Inferior parietal cortex (tissue), 1 donor: ENCODE measurements at regions not wholly inside any gene's neighbourhood (a gene's known extent, or its start where the extent isn't known, plus 50 kb on each side); places are given as distances from the start of the nearest gene placed in this dataset.
A peak's percentile ranks its signal among the peaks of the same experiment; 100 is the strongest.

Experiments used
- DNase-seq: peaks from one replicate; pipeline ENCODE4 v3.0.0-alpha.2; 2016; ENCODE audit errors: extremely low spot score

DNA sequence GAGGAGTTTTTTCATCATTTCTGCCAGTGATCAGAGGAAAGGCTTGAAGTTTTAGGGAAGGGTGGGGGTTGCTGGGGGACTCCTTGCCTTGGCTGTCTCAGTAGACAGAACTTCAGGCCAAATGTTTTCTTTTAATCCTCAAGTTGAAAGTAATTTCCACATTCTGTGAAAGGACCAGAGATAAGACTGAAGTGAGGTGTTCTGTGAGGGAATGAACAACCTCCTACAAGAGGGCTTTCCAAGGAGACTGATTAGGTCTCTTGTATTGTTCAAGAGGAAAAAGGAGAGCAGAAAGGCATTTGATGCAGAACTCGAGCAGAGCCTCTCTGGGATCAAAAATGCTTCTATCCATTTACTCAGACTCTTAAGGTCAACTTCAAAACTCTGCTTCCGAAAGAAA, 282.1 kb upstream of the ATP10B start:
- no peak for DNase-seq

DNA sequence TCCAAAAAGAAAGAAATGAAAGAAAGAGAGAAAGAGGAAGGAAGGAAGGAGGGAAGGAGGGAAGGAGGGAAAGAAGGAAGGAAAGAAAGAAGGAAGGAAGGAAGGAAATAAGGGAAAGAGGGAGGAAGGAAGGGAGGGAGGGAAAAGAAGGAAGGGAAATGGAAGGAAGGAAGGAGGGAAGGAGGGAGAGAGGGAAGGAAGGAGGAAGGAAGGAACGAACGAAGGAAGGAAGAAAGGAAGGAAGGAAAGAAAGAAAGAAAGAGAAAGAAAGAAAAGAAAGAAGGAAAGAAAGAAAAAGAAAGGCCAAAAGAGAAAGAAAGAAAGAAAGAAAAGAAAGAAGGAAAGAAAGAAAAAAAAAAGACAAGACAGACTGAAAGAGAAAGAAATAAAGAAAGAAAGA, 263.9 kb upstream of the ATP10B start:
- no peak for DNase-seq

DNA sequence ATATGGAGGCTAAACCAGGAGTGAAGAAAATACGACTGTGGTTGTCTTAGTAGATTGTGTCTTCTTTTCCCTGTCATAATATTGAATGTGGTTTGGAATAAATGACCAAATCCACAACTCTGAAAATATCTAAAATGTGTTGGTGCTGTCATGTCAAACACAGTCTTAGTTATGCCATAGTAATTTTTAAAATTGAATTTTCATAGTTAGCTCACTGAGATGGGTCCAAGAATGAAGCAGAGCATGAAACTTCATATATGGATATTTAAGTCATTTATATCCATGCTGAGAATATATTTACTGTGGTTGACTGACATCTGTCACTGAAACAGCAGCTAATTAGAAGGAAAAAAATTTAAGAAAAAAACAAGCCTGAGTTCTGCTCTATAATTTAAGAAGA, 260.4 kb upstream of the ATP10B start:
- DNase-seq: no peak

DNA sequence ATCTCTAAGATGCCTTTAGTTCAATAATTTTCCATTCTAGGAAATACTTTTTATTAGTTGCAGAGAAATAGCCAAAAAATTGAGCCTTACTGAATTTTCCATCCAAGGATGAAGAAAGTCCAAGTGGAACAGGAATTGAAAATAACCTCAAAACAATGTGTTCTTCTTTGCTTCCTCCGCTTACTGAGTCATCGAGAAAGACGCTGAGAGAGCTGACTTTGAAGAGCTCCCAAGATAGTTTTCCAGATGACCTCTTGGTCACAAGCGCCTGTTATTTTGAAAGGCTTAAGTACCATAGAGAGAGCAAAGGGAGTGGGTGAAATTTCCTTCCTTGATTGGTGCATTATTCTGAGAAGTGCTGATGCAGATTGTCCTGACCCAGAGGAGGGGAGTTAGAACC, 253.5 kb upstream of the ATP10B start:
- DNase-seq: peak; percentile 34

DNA sequence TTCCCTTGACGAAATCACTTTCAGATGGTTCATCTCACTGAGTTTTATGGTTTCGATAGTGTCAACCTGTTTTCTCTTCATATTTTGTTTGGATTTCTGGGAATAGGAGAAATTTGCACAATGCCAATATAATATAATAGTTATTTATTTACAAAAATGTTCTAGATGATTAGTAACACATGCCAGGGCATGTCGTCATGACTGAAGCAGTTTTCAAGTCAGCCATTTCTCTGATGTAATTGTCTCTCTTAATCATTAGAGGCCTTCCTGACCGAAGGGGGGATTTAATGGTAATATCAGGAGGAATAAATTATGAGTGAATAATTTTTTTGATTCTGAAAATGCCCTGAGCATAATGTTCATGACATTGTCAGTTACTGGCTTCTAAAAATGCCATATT, 246.5 kb upstream of the ATP10B start:
- no peak for DNase-seq

DNA sequence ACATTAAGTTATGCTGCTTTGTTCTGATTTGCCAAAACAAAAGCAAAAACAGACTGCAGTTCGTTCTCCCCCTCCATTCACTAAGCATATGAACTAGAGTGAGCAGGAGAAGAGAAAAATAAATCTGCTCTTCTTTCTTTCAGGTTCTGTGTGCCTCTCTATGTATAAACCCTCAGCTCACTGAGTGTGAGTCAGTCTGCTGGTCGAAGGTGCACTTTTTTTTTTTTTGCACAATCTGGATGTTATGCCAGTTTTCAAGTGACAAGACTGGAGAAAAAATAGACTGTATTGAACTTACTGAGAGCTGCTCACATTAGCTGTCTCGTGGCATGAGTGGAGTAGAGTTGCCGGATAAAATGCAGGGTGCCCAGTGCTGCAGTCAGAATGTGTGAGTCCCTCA, 244.6 kb upstream of the ATP10B start:
- no peak for DNase-seq

DNA sequence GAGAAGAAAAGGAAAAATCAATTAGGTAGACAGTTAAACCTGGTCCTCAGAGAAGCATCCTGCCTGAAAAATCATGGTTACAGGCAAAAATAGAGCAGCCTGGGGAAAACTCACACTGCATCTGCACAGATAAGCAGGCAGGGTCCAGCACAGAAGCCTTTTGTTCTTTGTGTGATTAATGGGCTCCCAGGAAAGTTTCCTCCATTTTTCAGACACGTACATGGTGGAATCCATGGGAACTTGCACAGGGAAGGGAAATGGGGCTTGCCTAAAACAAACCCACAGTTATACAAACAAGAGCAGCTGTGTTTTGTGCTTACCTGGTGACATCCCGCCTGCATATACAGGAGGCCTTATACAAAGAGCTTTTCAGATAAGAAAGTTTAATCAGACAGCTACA, 243.9 kb upstream of the ATP10B start:
- no peak for DNase-seq

DNA sequence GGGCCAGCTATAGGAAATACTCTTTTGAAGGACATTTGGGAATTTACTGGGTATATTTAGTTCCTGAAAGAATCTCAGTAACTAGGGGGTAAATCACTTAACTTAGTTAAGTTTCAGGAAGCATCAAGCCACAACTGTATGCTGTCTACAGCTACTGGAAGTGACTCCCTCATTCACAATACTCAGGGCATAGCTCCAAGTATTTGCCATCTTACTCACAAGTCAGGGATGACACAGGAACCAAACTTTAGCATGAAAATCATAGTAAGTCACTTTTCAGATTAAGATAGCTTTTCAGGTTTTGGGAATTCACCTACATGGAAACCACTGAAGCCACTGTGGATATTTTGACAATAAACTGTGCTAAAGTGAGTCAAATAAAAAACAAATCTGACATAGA, 242.4 kb upstream of the ATP10B start:
- no peak for DNase-seq

DNA sequence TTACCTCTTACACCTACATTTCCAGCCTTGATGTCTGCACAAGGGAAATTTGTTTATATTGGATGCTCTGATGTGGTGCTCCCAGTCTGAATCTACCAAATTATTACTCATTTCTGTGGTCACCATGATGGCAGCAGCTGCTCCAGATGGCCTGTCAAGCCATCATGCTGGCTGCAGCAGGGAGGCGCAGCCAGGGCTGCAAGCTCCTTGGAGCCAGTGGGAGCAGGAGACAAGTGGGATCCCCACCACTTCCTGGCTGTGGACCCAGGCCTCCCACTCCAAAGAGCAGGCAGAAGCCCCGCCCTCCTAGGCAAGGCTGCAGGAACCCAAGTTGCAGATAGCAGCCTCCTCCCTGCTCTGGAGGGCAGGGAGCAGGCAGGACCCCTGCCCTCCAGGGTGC, 241.1 kb upstream of the ATP10B start:
- no peak for DNase-seq

DNA sequence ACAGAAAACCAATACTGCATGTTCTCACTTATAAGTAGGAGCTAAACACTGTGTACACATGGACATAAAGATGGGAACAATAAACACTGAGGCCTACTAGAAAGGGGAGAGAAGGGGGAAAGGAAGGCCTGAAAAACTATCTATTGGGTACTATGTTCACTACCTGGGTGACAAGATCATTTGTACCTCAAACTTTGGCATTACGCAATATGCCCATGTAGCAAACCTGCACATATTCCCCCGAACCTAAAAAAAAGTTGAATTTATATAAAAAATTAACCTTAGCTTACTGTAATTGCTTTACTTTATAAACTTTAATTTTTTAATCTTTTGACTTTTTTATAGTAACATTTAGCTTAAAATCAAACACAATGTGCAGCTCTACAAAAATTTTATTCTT, 237.6 kb upstream of the ATP10B start:
- no peak for DNase-seq

DNA sequence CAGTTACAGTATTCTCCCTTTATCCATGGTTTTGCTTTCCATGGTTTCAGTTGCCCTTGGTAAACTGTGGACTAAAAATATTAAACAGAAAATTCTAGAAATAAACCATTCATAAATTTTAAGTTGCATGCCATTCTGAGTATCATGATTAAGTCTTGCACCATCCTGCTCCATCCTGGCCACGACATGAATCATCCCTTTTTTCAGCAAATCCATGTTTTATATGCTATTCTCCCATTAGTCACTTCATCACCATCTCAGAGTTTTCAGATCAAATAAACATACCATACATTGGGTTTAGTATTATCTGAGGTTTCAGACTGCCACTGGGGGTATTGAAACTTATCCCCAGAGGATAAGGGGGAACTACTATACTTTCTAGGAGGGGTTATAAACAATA, 234.4 kb upstream of the ATP10B start:
- no peak for DNase-seq

DNA sequence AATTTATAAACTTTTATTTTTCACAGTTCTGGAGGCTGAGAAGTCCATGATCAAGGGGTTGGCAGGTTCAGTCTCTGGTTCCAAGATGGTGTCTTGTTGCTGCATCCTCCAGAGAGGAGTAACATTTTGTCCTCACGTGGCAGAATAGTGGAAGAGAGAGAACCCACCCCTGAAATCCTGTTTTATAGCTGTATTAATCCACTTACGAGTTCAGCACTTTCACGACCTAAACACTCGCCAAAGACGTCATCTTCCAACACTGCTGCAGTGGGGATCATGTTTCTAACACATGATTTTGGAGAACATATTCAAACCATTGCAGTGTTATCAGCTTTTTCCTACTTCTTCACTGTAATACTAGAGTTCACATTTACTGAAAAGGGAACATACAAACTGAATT, 233.0 kb upstream of the ATP10B start:
- no peak for DNase-seq

DNA sequence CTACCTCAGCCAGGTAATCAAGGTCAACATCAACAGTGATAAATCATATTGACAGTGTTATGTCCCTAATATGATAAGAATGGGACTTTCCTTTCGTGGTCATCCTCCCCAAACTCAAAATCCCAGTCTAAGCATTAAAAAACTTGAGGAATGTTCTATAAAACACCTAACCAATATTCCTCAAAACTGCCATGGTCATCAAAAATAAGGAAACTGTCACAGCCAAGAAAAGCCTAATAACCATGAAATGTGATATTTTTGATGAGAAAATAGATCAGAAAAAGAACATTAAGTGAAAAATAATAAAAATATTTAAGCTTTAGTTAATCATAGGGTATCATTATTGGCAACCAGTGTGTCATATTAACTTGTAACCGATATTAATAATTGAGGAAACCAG, 232.1 kb upstream of the ATP10B start:
- no peak for DNase-seq

DNA sequence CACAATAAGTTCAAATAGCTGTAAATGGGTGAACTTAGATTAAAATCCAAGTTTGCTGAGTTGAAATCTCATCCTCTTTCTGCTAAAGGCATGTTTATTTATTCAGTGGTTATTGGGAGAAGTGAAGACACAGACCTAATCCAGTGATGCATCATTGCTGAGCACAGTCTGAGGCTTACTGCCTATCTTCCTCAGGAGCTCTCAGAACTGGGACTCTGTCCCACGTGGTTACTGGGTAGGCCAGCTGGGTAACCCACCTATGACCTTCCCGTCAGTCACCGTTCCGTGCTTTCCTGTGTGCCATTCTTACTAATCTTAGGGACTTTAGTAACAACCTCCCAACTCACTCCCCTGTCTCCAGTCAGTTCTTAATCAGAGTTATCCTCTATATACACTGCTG, 226.8 kb upstream of the ATP10B start:
- DNase-seq: no peak

DNA sequence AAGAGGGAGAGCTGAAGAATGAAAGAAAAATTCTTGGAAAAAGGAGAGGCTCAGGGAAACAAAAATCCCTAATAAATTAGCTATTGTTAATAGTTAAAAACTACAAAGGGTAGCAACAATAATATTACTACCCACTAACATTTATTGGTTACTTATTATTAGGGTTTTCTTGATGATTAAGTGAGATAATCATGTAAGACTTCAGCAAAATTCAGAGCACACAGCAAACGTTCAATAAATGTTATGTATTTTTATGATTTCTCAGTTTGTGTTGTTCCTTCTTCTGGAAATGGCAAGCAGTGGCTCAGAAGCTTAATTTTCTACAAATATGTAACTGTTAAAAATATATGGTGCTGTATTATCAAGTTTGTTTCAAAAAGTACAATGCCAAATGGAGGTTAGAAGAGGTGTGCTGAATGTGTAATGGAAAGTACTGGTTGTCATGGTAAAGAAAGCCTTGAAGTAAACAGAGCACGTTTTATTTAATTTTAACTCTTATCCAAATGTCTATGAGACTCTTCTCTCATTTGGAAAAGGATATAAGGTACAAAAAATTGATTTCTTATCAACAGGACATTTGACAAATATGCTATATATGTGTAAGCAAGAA, 226.0 kb upstream of the ATP10B start:
- no peak for DNase-seq

DNA sequence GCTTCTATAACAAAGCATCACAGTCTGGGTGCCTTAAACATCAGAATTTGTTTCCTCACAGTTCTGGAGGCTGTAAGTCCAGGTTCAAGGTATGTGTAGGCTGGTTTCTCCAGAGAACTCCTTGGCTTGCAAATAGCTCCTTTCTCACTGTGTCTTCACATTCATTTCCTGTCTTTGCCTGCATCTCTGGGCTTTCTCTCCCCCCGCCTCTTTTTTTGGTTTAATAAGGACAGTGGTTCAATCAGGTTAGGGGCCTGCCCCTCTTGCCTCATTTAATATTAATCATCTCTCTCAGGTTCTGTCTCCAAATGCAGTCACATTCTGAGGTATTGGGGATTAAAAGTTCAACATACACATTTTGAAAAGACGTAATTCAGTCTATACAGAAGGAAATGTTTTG, 225.5 kb upstream of the ATP10B start:
- no peak for DNase-seq

DNA sequence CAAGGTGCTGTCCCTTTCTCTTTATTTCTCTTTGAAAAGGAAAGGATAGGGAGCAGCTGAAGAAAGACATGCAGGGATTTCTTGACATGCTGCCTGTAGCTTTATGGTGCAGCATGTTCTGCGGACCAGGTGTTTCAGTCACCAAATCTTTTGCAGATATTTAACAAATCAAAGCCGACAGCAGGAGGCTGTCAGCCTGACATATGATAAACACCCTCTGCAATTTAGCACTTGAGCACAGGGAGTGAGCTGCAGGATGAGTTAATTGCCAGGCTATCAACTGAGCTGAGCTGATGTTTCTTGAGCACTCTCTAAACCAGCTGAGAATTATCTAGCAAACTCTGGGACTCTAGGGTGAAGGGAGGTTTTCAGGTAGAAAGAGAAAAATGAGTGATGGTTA, 212.8 kb upstream of the ATP10B start:
- DNase-seq: no peak

DNA sequence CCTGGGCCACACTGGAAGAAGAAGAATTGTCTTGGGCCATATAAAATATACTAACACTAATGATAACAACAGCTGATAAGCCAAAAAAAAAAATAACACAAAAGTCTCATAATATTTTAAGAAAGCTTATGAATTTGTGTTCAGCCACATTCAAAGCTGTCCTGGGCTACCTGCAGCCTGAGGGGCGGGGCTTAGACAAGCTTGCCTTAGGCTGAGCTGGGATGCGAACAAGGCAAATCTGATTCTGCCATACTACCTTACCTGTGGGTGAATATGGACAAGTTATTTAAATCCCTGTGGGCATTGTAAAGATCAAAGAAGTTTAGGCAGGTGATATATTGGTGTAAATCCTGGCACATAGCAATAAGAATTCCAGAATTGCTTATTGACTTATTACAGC, 212.3 kb upstream of the ATP10B start:
- DNase-seq: no peak

DNA sequence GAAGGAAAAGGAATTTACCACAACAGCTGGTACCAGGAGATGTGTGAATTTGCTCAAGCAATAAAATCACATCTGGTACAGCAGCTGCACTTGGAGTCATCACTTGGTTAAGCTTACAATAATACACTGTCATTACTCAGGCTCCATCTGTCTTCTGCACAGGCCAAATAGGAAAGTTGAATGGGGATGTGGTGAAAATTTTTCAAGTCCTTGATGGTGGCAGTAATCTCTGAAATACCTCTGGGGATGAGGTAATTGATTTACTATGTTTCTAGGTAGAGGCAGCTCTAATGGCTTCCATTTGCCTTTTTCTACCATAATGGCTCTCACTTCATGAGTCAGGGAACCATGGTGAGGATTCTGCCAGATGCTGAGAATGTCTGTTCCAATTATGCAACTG, 206.8 kb upstream of the ATP10B start:
- DNase-seq: no peak

DNA sequence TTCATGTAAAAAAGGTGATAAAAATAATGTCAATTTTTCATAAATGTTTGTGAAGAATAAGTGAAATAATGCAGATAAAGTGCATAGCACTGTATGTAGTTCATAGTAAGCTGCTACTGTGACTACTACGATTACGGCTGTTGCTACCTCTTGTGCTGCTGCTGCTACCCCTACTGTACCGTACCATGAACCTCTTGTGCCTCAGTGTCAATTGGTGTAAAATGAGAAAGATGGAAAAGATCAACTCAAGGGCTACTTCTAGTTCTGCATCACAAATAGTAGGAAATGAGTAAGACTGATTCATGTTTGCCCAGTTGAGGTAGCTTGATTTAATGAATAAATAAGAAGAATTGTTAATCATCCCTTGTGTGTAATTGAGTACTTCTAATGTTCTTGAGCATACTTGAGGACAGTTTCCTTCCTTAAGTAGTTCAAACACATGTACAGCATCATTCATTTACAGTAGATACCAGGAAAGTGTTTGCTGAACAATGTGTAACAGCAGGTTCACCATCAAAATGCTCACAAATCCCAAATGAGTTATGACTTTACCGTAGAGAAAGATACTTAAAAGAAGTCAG, 200.0 kb upstream of the ATP10B start:
- no peak for DNase-seq

DNA sequence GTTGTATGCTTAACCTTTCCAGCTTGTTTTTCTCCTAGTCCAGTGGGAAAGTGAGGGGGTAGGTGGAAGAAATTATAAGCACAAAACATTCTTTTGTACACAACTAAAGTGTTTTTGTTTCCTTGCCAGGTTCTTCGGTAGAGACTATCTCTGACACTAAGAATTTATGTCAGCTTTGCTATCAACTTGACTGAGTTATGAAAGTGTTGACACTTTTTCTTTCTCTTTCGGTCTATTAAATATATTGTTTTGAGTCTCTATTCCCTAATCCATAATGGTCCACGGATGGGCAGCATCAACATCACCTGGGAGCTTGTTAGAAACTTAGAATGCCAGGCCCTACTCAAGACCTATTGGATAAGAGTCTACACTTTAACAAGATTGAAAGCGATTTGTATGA, 195.0 kb upstream of the ATP10B start:
- DNase-seq: no peak

DNA sequence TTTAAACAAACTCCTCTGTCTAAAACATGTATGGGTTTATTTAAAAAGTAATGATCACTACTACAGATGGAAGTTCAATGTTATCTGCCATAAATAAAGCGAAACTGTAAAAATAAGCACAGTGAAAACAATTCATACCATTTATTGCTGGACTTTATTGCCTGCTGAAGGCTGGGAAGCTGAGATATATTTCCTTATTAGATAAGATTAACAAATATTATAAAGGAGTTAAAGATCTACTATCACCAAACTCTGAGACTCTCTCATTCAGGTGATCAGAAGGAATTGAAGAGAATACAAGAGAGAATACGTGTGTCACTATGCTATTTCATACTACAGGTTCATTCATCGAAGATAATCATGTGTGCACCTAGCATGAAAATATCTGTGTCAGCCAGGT, 190.9 kb upstream of the ATP10B start:
- DNase-seq: no peak

DNA sequence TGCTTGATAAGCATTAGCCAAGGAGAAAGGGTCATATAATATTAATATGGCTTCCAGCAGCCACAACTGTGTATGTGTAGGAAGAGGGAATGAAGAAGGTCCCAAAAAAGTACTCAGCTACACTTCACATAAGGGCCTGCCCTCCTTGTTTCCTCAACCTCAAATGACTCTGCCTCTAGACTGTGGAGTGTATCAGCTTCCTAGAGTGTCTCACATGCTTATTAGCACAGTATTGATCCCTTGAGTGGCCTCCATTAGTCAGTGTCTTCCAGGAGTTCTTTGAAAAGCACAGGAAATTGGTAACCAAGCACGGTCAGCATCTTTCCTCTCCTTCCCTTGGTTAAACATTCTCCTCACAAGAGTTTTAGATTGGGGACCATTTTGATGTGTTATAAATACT, 190.4 kb upstream of the ATP10B start:
- DNase-seq: no peak

DNA sequence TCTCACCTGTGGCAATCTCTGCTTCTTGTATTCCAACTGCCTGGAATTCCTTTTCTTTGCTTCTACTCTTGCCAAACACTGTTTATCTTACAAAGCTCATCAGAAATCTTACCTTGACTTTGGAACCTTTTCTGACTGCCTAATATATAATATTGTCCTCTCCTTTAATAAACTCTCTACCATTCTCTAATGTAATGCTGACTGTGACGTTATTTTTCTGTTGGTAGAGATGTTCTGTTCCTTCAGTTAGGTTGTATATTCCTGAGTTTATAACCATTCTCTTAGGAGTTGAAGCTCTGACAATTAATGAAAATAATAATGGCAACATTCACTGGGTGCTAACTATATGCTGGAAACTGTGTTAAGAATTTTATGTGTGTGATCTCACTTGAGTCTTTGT, 188.8 kb upstream of the ATP10B start:
- DNase-seq: no peak
